Liver (tissue), 8 donors: ENCODE measurements at regions not wholly inside any gene's neighbourhood (a gene's known extent, or its start where the extent isn't known, plus 50 kb on each side); places are given as distances from the start of the nearest gene placed in this dataset.

Experiments used
- DNase-seq: peaks from one replicate; pipeline ENCODE4 v3.0.0-alpha.2; 2017; ENCODE audit warnings: low spot score
- H3K27ac ChIP-seq, 2 donors: one replicate each; pipeline ENCODE4 v1.7.0; 2013; ENCODE audit warnings: inconsistent platforms in 2 of 2, low read length in 2 of 2, control low read depth in 1 of 2, low read depth in 1 of 2, mild to moderate bottlenecking in 1 of 2
- H3K27me3 ChIP-seq, 4 donors: one replicate each; pipeline versions ENCODE4 v1.6.1 to v1.7.0; 2013; ENCODE audit warnings: low read length in 3 of 4, inconsistent platforms in 1 of 4, mild to moderate bottlenecking in 1 of 4, moderate library complexity in 1 of 4; ENCODE audit not compliant: control insufficient read depth in 4 of 4, insufficient read depth in 4 of 4
- H3K36me3 ChIP-seq, 4 donors: one replicate each; pipeline versions ENCODE4 v1.6.1 to v1.7.0; 2013; ENCODE audit warnings: low read length in 3 of 4, mild to moderate bottlenecking in 3 of 4, low read depth in 1 of 4, moderate library complexity in 1 of 4; ENCODE audit not compliant: control insufficient read depth in 4 of 4, insufficient read depth in 3 of 4
- H3K4me1 ChIP-seq, 4 donors: one replicate each; pipeline versions ENCODE4 v1.6.1 to v1.7.0; 2013; ENCODE audit warnings: low read length in 3 of 4, mild to moderate bottlenecking in 3 of 4, moderate library complexity in 1 of 4; ENCODE audit not compliant: control insufficient read depth in 4 of 4, insufficient read depth in 4 of 4
- H3K4me3 ChIP-seq, 3 donors: one replicate each; pipeline versions ENCODE4 v1.6.1 to v1.7.0; 2013; ENCODE audit warnings: low read length in 3 of 3, control low read depth in 1 of 3, low read depth in 1 of 3, mild to moderate bottlenecking in 1 of 3
- H3K9ac ChIP-seq, 2 donors: one replicate each; pipeline ENCODE4 v1.7.0; 2013; ENCODE audit warnings: low read length in 2 of 2, mild to moderate bottlenecking in 2 of 2, moderate library complexity in 2 of 2, control low read depth in 1 of 2, low read depth in 1 of 2
- H3K9me3 ChIP-seq, 4 donors: one replicate each; pipeline versions ENCODE4 v1.6.1 to v1.7.0; 2013; ENCODE audit warnings: low read length in 3 of 4; ENCODE audit not compliant: control insufficient read depth in 4 of 4
- EGR1 ChIP-seq, 2 donors: IDR thresholded peaks; 2 replicates each; pipeline ENCODE4 v1.6.1; 2016 to 2018; ENCODE audit warnings: antibody characterized with exemption in 2 of 2, low read depth in 2 of 2
- FOXA1 ChIP-seq: IDR thresholded peaks from 2 replicates; pipeline ENCODE4 v1.6.1; 2016; ENCODE audit warnings: antibody characterized with exemption
- FOXA2 ChIP-seq: IDR thresholded peaks from 2 replicates; pipeline ENCODE4 v1.6.1; 2016; ENCODE audit warnings: antibody characterized with exemption
- GABPA ChIP-seq, 2 donors: IDR thresholded peaks in 1 of 2; conservative IDR thresholded peaks in 1 of 2; 2 replicates each; pipeline ENCODE4 v1.6.1; 2016; ENCODE audit warnings: antibody characterized with exemption in 2 of 2, mild to moderate bottlenecking in 1 of 2, moderate library complexity in 1 of 2
- HNF4A ChIP-seq, 2 donors: conservative IDR thresholded peaks; 2 replicates each; pipeline ENCODE4 v1.6.1; 2016; ENCODE audit warnings: antibody characterized with exemption in 2 of 2, mild to moderate bottlenecking in 2 of 2
- HNF4G ChIP-seq: IDR thresholded peaks from 2 replicates; pipeline ENCODE4 v1.6.1; 2016; ENCODE audit warnings: antibody characterized with exemption
- JUND ChIP-seq, 2 donors: IDR thresholded peaks; 2 replicates each; pipeline ENCODE4 v1.6.1; 2016; ENCODE audit warnings: antibody characterized with exemption in 2 of 2
- NR2F2 ChIP-seq: IDR thresholded peaks from 2 replicates; pipeline ENCODE4 v1.6.1; 2016; ENCODE audit warnings: antibody characterized with exemption
- RAD21 ChIP-seq, 2 donors: IDR thresholded peaks; 2 replicates each; pipeline ENCODE4 v1.6.1; 2016; ENCODE audit warnings: antibody characterized with exemption in 2 of 2, mild to moderate bottlenecking in 2 of 2
- RXRA ChIP-seq, 2 donors: IDR thresholded peaks; 2 replicates each; pipeline ENCODE4 v1.6.1; 2017 to 2018; ENCODE audit warnings: antibody characterized with exemption in 2 of 2, mild to moderate bottlenecking in 1 of 2
- SP1 ChIP-seq: IDR thresholded peaks from 2 replicates; pipeline ENCODE4 v1.6.1; 2018; ENCODE audit warnings: antibody characterized with exemption, mild to moderate bottlenecking
- TAF1 ChIP-seq: conservative IDR thresholded peaks from 2 replicates; pipeline ENCODE4 v1.6.1; 2016; ENCODE audit warnings: antibody characterized with exemption, mild to moderate bottlenecking
- YY1 ChIP-seq: IDR thresholded peaks from 2 replicates; pipeline ENCODE4 v1.6.1; 2016; ENCODE audit warnings: antibody characterized with exemption, mild to moderate bottlenecking
- whole genome bisulfite sequencing: extraction: QIAGEN DNeasy Blood & Tissue Kit; methylation state at CpG from one replicate; pipeline ENCODE4 v1.1.7; 2013; 5-methylcytosine and 5-hydroxymethylcytosine counted together
- TF ChIP-seq, protein P1 (sequence below): fragments of 150-350 bp; IDR thresholded peaks from 2 replicates; pipeline ENCODE4 v1.5.1; 2017; ENCODE audit warnings: improper control_type of control experiment, low read depth, low read length; ENCODE audit not compliant: missing input control
- TF ChIP-seq, protein P2 (sequence below): IDR thresholded peaks from 2 replicates; pipeline ENCODE4 v1.6.1; 2016; ENCODE audit warnings: antibody characterized with exemption
- TF ChIP-seq, protein P3 (sequence below): IDR thresholded peaks from 2 replicates; pipeline ENCODE4 v1.6.1; 2016; ENCODE audit warnings: antibody characterized with exemption
- TF ChIP-seq, protein P4 (sequence below): IDR thresholded peaks from 2 replicates; pipeline ENCODE4 v1.6.1; 2016; ENCODE audit warnings: antibody characterized with exemption
- TF ChIP-seq, protein P5 (sequence below): IDR thresholded peaks from 2 replicates; pipeline ENCODE4 v1.6.1; 2016; ENCODE audit warnings: antibody characterized with exemption, mild to moderate bottlenecking
- donor health status: healthy.
- donor health status: healthy.
- donor health status: healthy.
- donor health status: healthy.
- donor health status: healthy.

DNA sequence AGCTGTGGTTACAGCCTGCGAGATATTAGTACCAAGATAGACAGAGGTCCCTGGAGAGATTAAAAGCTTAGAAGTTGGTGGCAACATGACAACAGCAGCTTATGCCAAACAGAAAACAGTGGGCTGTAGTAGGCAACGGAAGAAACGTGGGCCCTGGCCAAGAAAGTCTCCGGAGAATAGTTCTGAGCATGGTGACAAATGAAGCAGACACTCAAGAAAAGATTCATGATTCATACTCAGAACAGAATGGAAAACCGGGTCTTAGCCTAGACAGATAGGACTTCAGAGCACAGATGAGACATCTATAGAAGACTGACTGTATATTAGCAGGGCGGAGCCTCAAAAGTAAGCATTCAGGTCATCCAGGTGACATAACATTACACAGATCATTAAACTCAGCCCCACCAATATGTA is 727.4 kb downstream of the ETS1 start:
- Histone ChIP-seq H3K27ac (no peak overlapping the region), H3K36me3 (no peaks in the 10 kb centered on the region), H3K4me1 (no peaks in the 10 kb centered on the region), H3K4me3 (no peak overlapping the region), H3K9me3 (no peaks in the 10 kb centered on the region), H3K27me3 (peaks cover 0 to 4% (median 0%) of the 10 kb centered on the region in 4 donors), H3K9ac (no peak overlapping the region)
- no peak for TF ChIP-seq SP1
- TF ChIP-seq TAF1, result no peak
- no peak for TF ChIP-seq GABPA (IDR thresholded peaks at IDR 0.05 in 1 of 2, conservative IDR thresholded peaks at IDR 0.05 in 1 of 2)
- TF ChIP-seq, protein P1, sequence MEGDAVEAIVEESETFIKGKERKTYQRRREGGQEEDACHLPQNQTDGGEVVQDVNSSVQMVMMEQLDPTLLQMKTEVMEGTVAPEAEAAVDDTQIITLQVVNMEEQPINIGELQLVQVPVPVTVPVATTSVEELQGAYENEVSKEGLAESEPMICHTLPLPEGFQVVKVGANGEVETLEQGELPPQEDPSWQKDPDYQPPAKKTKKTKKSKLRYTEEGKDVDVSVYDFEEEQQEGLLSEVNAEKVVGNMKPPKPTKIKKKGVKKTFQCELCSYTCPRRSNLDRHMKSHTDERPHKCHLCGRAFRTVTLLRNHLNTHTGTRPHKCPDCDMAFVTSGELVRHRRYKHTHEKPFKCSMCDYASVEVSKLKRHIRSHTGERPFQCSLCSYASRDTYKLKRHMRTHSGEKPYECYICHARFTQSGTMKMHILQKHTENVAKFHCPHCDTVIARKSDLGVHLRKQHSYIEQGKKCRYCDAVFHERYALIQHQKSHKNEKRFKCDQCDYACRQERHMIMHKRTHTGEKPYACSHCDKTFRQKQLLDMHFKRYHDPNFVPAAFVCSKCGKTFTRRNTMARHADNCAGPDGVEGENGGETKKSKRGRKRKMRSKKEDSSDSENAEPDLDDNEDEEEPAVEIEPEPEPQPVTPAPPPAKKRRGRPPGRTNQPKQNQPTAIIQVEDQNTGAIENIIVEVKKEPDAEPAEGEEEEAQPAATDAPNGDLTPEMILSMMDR, result no peak
- TF ChIP-seq NR2F2, result no peak
- TF ChIP-seq, protein P2, sequence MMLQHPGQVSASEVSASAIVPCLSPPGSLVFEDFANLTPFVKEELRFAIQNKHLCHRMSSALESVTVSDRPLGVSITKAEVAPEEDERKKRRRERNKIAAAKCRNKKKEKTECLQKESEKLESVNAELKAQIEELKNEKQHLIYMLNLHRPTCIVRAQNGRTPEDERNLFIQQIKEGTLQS, result no peak
- TF ChIP-seq, protein P3, sequence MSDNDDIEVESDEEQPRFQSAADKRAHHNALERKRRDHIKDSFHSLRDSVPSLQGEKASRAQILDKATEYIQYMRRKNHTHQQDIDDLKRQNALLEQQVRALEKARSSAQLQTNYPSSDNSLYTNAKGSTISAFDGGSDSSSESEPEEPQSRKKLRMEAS, result no peak
- WGBS, result 73% methylated on average over 6 of the region's 6 CpGs
- no peak for DNase-seq

DNA sequence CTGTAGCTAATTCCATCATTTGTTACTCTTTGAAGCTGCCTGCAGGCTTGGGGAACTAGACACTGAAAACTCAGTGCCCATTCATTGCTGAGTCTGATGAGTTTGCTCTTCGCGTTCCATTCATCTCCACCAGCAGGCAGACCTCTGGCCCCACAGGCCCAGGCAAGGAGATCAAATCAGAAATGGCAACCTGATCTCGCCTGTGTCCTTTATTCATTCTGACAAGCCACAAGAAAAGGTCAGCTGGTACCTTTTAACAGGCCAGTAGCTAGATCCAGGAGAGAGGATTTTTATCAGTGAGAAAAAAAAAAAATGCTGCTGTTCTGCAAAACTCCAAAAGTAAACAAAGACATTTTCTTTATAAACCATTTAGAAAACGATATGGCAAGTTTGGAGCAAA is 742.5 kb downstream of the ETS1 start:
- WGBS, result 83% methylated on average over 4 of the region's 4 CpGs
- no peaks in the 10 kb centered on the region for H3K36me3 ChIP-seq
- DNase-seq, result no peak
- TF ChIP-seq HNF4G (no peak), TAF1 (no peak), HNF4A (conservative IDR thresholded peaks at IDR 0.05) (no peak), EGR1 (IDR thresholded peaks at IDR 0.05; ENCODE audit: low read depth in 2 of 2) (no peak), GABPA (IDR thresholded peaks at IDR 0.05 in 1 of 2, conservative IDR thresholded peaks at IDR 0.05 in 1 of 2) (no peak), YY1 (no peak), NR2F2 (no peak), FOXA1 (no peak), RAD21 (IDR thresholded peaks at IDR 0.05) (no peak), FOXA2 (no peak), RXRA (IDR thresholded peaks at IDR 0.05) (no peak), JUND (IDR thresholded peaks at IDR 0.05) (no peak), SP1 (no peak)
- TF ChIP-seq, protein P3, result no peak
- TF ChIP-seq, protein P1, result no peak
- TF ChIP-seq, protein P2, result no peak
- TF ChIP-seq, protein P4, sequence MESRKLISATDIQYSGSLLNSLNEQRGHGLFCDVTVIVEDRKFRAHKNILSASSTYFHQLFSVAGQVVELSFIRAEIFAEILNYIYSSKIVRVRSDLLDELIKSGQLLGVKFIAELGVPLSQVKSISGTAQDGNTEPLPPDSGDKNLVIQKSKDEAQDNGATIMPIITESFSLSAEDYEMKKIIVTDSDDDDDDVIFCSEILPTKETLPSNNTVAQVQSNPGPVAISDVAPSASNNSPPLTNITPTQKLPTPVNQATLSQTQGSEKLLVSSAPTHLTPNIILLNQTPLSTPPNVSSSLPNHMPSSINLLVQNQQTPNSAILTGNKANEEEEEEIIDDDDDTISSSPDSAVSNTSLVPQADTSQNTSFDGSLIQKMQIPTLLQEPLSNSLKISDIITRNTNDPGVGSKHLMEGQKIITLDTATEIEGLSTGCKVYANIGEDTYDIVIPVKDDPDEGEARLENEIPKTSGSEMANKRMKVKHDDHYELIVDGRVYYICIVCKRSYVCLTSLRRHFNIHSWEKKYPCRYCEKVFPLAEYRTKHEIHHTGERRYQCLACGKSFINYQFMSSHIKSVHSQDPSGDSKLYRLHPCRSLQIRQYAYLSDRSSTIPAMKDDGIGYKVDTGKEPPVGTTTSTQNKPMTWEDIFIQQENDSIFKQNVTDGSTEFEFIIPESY, result no peak
- TF ChIP-seq, protein P5, sequence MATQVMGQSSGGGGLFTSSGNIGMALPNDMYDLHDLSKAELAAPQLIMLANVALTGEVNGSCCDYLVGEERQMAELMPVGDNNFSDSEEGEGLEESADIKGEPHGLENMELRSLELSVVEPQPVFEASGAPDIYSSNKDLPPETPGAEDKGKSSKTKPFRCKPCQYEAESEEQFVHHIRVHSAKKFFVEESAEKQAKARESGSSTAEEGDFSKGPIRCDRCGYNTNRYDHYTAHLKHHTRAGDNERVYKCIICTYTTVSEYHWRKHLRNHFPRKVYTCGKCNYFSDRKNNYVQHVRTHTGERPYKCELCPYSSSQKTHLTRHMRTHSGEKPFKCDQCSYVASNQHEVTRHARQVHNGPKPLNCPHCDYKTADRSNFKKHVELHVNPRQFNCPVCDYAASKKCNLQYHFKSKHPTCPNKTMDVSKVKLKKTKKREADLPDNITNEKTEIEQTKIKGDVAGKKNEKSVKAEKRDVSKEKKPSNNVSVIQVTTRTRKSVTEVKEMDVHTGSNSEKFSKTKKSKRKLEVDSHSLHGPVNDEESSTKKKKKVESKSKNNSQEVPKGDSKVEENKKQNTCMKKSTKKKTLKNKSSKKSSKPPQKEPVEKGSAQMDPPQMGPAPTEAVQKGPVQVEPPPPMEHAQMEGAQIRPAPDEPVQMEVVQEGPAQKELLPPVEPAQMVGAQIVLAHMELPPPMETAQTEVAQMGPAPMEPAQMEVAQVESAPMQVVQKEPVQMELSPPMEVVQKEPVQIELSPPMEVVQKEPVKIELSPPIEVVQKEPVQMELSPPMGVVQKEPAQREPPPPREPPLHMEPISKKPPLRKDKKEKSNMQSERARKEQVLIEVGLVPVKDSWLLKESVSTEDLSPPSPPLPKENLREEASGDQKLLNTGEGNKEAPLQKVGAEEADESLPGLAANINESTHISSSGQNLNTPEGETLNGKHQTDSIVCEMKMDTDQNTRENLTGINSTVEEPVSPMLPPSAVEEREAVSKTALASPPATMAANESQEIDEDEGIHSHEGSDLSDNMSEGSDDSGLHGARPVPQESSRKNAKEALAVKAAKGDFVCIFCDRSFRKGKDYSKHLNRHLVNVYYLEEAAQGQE, result no peak
- no peaks in the 10 kb centered on the region for H3K4me1 ChIP-seq
- H3K4me3 ChIP-seq, result no peak overlapping the region
- H3K9ac ChIP-seq, result no peak overlapping the region
- no peak overlapping the region for H3K27ac ChIP-seq
- peaks cover 0 to 3% (median 0%) of the 10 kb centered on the region in 4 donors for H3K27me3 ChIP-seq
- no peaks in the 10 kb centered on the region for H3K9me3 ChIP-seq
